ENCODE measurements at regions not wholly inside any gene's neighbourhood (a gene's known extent, or its start where the extent isn't known, plus 50 kb on each side); places are given as distances from the start of the nearest gene placed in this dataset.

DNA sequence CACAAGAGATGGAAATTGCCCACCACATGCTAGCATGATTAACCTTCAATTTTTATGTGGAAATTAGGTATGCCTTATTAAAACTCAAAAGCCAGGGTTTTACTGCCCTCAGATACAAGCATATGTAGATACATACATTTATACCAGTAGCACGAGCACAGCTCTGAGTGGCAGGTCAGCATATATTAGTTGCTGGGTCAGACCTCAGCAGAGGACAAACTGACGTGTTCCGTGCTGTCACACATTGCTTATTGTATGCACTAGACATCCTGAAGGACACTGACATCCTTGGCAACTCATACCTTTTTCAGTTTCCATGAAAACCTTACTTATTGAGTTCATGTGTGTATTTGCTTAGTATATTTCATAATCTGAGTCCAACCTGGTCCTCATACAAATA lies 307.7 kb downstream of the TLE1 start:
- Histone ChIP-seq H3K36me3 (ENCODE audit: control insufficient read depth in 1 of 2, insufficient read depth in 2 of 2, low read depth in 1 of 2, low read length in 2 of 2) (no peaks in the 10 kb centered on the region), H3K14ac (ENCODE audit: low read length in 2 of 2) (no peak overlapping the region), H2BK12ac (ENCODE audit: low read length in 2 of 2) (no peak overlapping the region), H3K18ac (ENCODE audit: low read depth in 1 of 2, low read length in 2 of 2) (no peak overlapping the region), H2BK120ac (ENCODE audit: low read depth, low read length) (no peak overlapping the region), H2BK15ac (ENCODE audit: low read depth, poor library complexity, severe bottlenecking) (no peak overlapping the region), H3K79me1 (replicated peaks; ENCODE audit: low read length, poor library complexity, severe bottlenecking) (no peaks in the 10 kb centered on the region), H3K4me2 (ENCODE audit: low read length, poor library complexity, severe bottlenecking) (no peak overlapping the region), H2AFZ (ENCODE audit: low read depth, low read length) (no peak overlapping the region), H3K23ac (ENCODE audit: low read length in 2 of 2) (no peak overlapping the region), H3K4me3 (ENCODE audit: insufficient read depth in 1 of 2, low read depth in 1 of 2, low read length in 2 of 2) (no peak overlapping the region), H3K4ac (ENCODE audit: low read depth in 1 of 2, low read length in 2 of 2) (no peak overlapping the region), H3K9ac (ENCODE audit: low read length) (no peak overlapping the region), H4K91ac (ENCODE audit: low read length) (no peak overlapping the region), H2BK5ac (ENCODE audit: low read depth, low read length, poor library complexity, severe bottlenecking) (no peak overlapping the region), H3K27me3 (ENCODE audit: control insufficient read depth in 1 of 2, insufficient read depth in 1 of 2, low read length in 2 of 2) (no peaks in the 10 kb centered on the region), H3K27ac (ENCODE audit: low read length, poor library complexity, severe bottlenecking) (no peak overlapping the region), H3K4me1 (ENCODE audit: control insufficient read depth, insufficient read depth, low read depth, low read length) (peaks cover 5% of the 10 kb centered on the region), H4K8ac (ENCODE audit: low read length) (no peak overlapping the region), H2AK5ac (ENCODE audit: low read length, severe bottlenecking) (no peak overlapping the region), H3K9me3 (ENCODE audit: control insufficient read depth, low read length) (no peaks in the 10 kb centered on the region)
- WGBS: 89% methylated on average over 3 of the region's 3 CpGs
- no peak for DNase-seq

DNA sequence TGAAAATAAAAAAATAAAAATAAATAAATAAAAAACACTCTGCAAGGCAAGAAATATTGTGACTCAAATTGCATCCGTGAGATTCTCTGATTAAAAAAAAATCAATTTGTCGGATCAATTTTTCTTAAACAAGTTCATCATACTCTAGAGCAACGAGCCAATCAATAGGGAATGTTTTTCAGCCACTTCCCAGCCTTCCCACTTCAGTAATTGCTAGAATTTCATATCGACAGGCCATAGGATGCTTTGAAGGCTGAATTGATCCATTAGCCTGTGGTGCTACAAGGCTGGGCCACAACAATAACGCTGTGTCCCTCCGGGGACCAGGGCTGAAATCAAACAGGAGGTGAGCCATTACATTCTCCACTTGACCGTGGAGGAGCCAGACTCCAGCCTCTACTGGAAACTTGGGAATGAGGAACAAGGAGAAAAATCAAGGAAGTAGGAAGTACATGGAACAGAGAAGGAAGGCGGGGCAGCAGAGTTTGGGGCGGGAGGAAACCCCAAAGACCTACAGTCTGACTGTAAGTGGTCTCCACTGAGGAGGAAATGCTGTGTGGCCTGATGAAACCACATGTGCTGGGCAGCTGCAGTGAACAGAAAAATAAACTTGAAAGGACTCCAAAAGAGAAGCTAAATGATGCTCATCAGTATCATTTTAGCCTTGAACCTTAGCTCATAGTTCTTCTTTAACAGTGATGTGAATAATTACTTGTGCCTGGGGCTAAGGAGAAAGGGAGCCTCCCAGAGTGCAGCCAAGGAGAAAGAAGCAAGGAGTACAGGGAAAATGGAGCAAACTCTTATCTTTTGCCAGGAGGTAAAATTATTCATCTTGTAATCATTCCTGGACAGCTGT lies 308.6 kb downstream of the TLE1 start:
- H3K4me2 ChIP-seq (ENCODE audit: low read length, poor library complexity, severe bottlenecking): no peak overlapping the region
- H3K9me3 ChIP-seq (ENCODE audit: control insufficient read depth, low read length): no peaks in the 10 kb centered on the region
- H3K36me3 ChIP-seq (ENCODE audit: control insufficient read depth in 1 of 2, insufficient read depth in 2 of 2, low read depth in 1 of 2, low read length in 2 of 2): no peaks in the 10 kb centered on the region
- WGBS: 95% methylated on average over 9 of the region's 9 CpGs
- H2BK120ac ChIP-seq (ENCODE audit: low read depth, low read length): no peak overlapping the region
- no peak overlapping the region for H3K18ac ChIP-seq (ENCODE audit: low read depth in 1 of 2, low read length in 2 of 2)
- H4K91ac ChIP-seq (ENCODE audit: low read length): no peak overlapping the region
- peak overlapping the region in 1 of 2 experiments; percentile 15 for H3K4ac ChIP-seq (ENCODE audit: low read depth in 1 of 2, low read length in 2 of 2)
- peaks cover 5% of the 10 kb centered on the region for H3K4me1 ChIP-seq (ENCODE audit: control insufficient read depth, insufficient read depth, low read depth, low read length)
- H3K4me3 ChIP-seq (ENCODE audit: insufficient read depth in 1 of 2, low read depth in 1 of 2, low read length in 2 of 2): no peak overlapping the region
- H3K9ac ChIP-seq (ENCODE audit: low read length): no peak overlapping the region
- DNase-seq: no peak
- peak overlapping the region in 1 of 2 experiments; percentile 29 for H3K14ac ChIP-seq (ENCODE audit: low read length in 2 of 2)
- no peaks in the 10 kb centered on the region for H3K79me1 ChIP-seq (replicated peaks; ENCODE audit: low read length, poor library complexity, severe bottlenecking)
- no peak overlapping the region for H2BK12ac ChIP-seq (ENCODE audit: low read length in 2 of 2)
- H2AK5ac ChIP-seq (ENCODE audit: low read length, severe bottlenecking): no peak overlapping the region
- no peak overlapping the region for H2AFZ ChIP-seq (ENCODE audit: low read depth, low read length)
- no peaks in the 10 kb centered on the region for H3K27me3 ChIP-seq (ENCODE audit: control insufficient read depth in 1 of 2, insufficient read depth in 1 of 2, low read length in 2 of 2)
- no peak overlapping the region for H3K23ac ChIP-seq (ENCODE audit: low read length in 2 of 2)
- H3K27ac ChIP-seq (ENCODE audit: low read length, poor library complexity, severe bottlenecking): no peak overlapping the region
- H2BK15ac ChIP-seq (ENCODE audit: low read depth, poor library complexity, severe bottlenecking): no peak overlapping the region
- H4K8ac ChIP-seq (ENCODE audit: low read length): no peak overlapping the region
- H2BK5ac ChIP-seq (ENCODE audit: low read depth, low read length, poor library complexity, severe bottlenecking): no peak overlapping the region

DNA sequence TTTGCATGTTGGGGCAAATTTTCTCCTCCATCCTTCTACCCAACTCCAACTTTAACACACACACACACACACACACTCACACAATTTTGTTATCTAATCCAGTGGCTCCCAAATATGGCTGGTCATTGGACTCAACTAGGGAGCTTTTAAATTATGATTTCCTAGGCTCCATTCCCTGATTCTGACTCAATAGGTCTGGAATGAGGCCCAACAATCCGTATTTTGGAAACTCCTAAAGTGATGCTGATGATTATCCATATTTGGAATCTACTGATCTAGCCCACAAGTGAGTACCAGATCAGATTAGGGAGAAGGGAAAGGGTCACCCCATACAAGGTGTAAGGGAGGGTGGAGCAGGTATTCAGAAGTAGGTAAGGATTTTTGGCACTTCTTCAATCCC lies 309.7 kb downstream of the TLE1 start:
- no peak for DNase-seq
- Histone ChIP-seq H3K4ac (ENCODE audit: low read depth in 1 of 2, low read length in 2 of 2) (no peak overlapping the region), H2BK12ac (ENCODE audit: low read length in 2 of 2) (peak overlapping the region in 1 of 2 experiments; percentile 11), H3K27ac (ENCODE audit: low read length, poor library complexity, severe bottlenecking) (no peak overlapping the region), H3K36me3 (ENCODE audit: control insufficient read depth in 1 of 2, insufficient read depth in 2 of 2, low read depth in 1 of 2, low read length in 2 of 2) (no peaks in the 10 kb centered on the region), H2BK120ac (ENCODE audit: low read depth, low read length) (no peak overlapping the region), H3K18ac (ENCODE audit: low read depth in 1 of 2, low read length in 2 of 2) (no peak overlapping the region), H3K23ac (ENCODE audit: low read length in 2 of 2) (no peak overlapping the region), H4K8ac (ENCODE audit: low read length) (peak overlapping the region; percentile 25), H3K79me1 (replicated peaks; ENCODE audit: low read length, poor library complexity, severe bottlenecking) (no peaks in the 10 kb centered on the region), H3K4me1 (ENCODE audit: control insufficient read depth, insufficient read depth, low read depth, low read length) (peaks cover 5% of the 10 kb centered on the region), H2AK5ac (ENCODE audit: low read length, severe bottlenecking) (no peak overlapping the region), H3K4me3 (ENCODE audit: insufficient read depth in 1 of 2, low read depth in 1 of 2, low read length in 2 of 2) (no peak overlapping the region), H2BK15ac (ENCODE audit: low read depth, poor library complexity, severe bottlenecking) (no peak overlapping the region), H3K9me3 (ENCODE audit: control insufficient read depth, low read length) (no peaks in the 10 kb centered on the region), H3K27me3 (ENCODE audit: control insufficient read depth in 1 of 2, insufficient read depth in 1 of 2, low read length in 2 of 2) (no peaks in the 10 kb centered on the region), H3K14ac (ENCODE audit: low read length in 2 of 2) (no peak overlapping the region), H3K4me2 (ENCODE audit: low read length, poor library complexity, severe bottlenecking) (no peak overlapping the region), H3K9ac (ENCODE audit: low read length) (no peak overlapping the region), H4K91ac (ENCODE audit: low read length) (no peak overlapping the region), H2AFZ (ENCODE audit: low read depth, low read length) (no peak overlapping the region), H2BK5ac (ENCODE audit: low read depth, low read length, poor library complexity, severe bottlenecking) (no peak overlapping the region)
- 71% methylated on average over 1 of the region's 1 CpG for WGBS

DNA sequence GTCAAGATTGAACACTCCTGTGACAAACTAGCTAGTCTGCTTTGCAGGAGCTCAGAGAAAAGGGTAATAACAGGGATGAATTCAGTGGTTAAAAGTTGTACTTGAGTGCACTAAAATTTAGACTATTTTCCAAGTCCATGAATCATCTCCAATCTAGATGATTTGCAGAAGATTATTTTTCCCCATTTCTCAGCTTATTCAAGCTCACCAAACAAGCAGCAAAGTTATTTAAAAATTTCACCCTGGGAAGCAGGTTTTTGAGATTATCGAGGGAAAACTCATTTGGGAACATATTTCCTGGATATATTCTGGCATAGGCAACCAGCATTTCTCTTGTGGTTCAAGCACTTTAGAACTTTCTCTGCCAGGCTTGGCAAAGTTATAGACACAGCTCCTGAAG lies 311.4 kb downstream of the TLE1 start:
- no peak overlapping the region for H2BK12ac ChIP-seq (ENCODE audit: low read length in 2 of 2)
- H3K4me3 ChIP-seq (ENCODE audit: insufficient read depth in 1 of 2, low read depth in 1 of 2, low read length in 2 of 2): no peak overlapping the region
- H3K9me3 ChIP-seq (ENCODE audit: control insufficient read depth, low read length): no peaks in the 10 kb centered on the region
- no peak for DNase-seq
- no peak overlapping the region for H3K4ac ChIP-seq (ENCODE audit: low read depth in 1 of 2, low read length in 2 of 2)
- no peak overlapping the region for H3K18ac ChIP-seq (ENCODE audit: low read depth in 1 of 2, low read length in 2 of 2)
- H3K23ac ChIP-seq (ENCODE audit: low read length in 2 of 2): no peak overlapping the region
- no peaks in the 10 kb centered on the region for H3K36me3 ChIP-seq (ENCODE audit: control insufficient read depth in 1 of 2, insufficient read depth in 2 of 2, low read depth in 1 of 2, low read length in 2 of 2)
- H2AFZ ChIP-seq (ENCODE audit: low read depth, low read length): no peak overlapping the region
- H4K91ac ChIP-seq (ENCODE audit: low read length): no peak overlapping the region
- WGBS: 100% methylated on average over 1 of the region's 1 CpG
- H3K27ac ChIP-seq (ENCODE audit: low read length, poor library complexity, severe bottlenecking): no peak overlapping the region
- no peak overlapping the region for H2AK5ac ChIP-seq (ENCODE audit: low read length, severe bottlenecking)
- no peak overlapping the region for H2BK15ac ChIP-seq (ENCODE audit: low read depth, poor library complexity, severe bottlenecking)
- no peak overlapping the region for H3K4me2 ChIP-seq (ENCODE audit: low read length, poor library complexity, severe bottlenecking)
- H3K27me3 ChIP-seq (ENCODE audit: control insufficient read depth in 1 of 2, insufficient read depth in 1 of 2, low read length in 2 of 2): peaks cover 0 to 4% of the 10 kb centered on the region in 2 experiments
- H3K9ac ChIP-seq (ENCODE audit: low read length): no peak overlapping the region
- H2BK5ac ChIP-seq (ENCODE audit: low read depth, low read length, poor library complexity, severe bottlenecking): no peak overlapping the region
- no peaks in the 10 kb centered on the region for H3K79me1 ChIP-seq (replicated peaks; ENCODE audit: low read length, poor library complexity, severe bottlenecking)
- no peak overlapping the region for H3K14ac ChIP-seq (ENCODE audit: low read length in 2 of 2)
- H3K4me1 ChIP-seq (ENCODE audit: control insufficient read depth, insufficient read depth, low read depth, low read length): peaks cover 5% of the 10 kb centered on the region
- no peak overlapping the region for H2BK120ac ChIP-seq (ENCODE audit: low read depth, low read length)
- no peak overlapping the region for H4K8ac ChIP-seq (ENCODE audit: low read length)

Measured in mesenchymal stem cell (in vitro differentiated cells and primary cell).